ENCODE measurements at regions not wholly inside any gene's neighbourhood (a gene's known extent, or its start where the extent isn't known, plus 50 kb on each side); places are given as distances from the start of the nearest gene placed in this dataset.
"Not testable (repeated sequence)": the region's sequence is repeated elsewhere in the genome, so short reads cannot be mapped to it uniquely, and the experiment has no call there.

DNA sequence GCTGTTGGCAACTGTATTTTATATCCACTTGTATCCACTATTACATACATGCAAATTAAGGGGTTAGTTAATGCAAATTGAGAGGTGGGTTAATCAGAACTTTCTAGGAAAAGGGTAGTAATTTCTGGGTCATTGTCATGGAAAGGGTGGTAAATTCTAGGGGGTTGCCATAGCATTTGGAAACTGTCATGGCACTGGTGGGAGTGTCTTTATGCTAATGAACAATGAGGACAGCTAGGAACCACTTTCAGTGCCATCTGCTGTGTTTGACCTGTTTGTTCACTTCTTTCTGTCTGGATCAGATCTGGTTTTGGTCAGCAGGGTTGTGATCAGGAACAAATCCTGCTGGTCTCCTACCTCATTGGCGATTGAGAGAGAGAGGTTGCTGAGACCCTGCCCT is 283.3 kb upstream of the PRKCQ start:
- DNase-seq: no peak

DNA sequence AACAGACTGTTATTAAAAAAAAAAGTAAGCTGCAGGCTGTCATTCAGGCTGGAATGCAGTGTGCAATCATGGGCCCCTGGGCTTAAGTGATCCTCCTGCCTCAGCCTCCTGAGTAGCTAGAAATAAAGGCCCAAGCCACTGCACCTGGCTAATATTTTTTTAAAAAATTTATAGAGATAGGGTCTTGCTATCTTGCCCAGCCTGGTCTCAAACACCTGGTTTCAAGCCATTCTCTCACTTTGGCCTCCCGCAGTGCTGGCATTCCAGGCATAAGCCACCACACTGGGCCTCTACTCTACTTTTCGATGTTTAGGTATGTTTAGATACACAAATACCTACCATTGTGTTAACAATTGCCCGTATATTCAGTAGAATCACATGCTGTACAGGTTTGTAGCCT is 270.4 kb upstream of the PRKCQ start:
- DNase-seq: no peak

- no peak for DNase-seq
Measured at GRCh38 chr10:6847561-6847960, 267.5 kb upstream of the PRKCQ start.

DNA sequence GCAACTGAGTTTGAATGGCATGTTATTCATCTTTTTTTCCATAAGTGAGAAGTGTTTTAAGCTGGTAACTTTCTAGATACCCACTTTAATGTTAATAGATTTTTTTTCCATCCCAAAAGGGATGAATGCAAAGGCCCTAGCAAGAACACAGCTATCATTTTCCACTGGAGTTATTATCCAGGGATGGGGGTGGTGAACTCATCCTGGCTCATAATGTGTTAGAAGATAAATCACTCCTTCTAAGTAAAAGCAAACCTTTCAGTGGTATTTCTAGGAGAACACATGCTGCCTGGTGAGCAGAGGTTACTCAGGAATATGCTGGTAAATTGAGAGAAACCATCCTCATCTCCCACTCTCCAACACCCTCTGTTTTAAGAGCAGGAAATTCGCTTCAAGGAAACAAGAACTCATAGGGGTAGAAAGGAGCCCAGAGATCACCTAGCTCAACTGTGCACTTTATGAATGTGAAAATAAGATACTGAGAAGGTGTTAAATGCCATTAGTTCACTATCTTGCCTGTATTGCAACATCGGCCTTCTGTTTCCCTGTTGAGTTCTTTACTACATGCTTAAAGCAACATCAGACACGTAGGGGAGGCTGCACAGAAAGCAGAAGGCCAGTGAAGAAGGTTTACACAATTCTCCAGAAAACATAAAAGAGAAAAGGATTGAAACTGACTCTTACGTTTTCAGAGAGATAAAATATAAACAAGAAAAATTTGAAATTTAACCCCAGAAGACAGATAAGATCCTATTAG is 264.0 kb upstream of the PRKCQ start:
- no peak for DNase-seq

GRCh38 chr10:6843481-6843881 is 263.4 kb upstream of the PRKCQ start:
- no peak for DNase-seq

GRCh38 chr10:6842722-6843121 is 262.6 kb upstream of the PRKCQ start:
- no peak for DNase-seq

DNA sequence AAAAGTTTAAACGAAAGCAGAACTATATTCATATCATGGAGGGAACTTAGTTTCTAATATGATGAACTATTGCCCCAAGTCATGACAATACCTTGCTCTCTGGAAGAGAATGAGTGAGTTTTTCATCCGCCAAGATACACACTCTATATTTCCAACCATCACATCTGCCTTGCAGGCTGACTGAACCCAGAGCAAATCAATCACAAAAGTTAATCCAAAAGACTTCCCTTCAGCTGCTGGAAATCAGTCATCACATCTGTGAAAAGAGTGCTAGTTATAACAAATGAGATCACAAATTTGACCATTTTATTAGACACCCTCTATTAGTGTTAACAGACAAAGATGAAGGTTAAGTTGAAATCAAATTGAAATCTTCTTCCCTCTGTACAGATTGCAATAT is 261.7 kb upstream of the PRKCQ start:
- no peak for DNase-seq

DNA sequence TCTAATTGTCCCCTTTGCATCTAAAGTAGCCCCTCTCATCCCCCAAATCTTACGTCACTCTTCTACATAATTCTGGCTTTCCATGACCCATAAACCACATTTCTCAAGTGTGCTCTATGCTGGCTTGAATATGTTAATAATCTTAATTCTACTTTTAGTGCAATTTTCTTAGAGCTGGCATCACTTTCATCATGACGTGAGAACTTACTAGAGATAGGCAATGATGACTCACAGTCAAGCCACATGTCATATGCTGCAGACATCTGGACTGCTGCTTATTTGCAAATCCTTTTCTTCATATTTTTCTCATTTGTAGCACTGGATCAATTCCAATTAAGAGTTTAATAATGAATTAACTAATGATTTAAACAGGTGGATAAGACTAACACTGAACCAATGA is 260.7 kb upstream of the PRKCQ start:
- DNase-seq: no peak

DNA sequence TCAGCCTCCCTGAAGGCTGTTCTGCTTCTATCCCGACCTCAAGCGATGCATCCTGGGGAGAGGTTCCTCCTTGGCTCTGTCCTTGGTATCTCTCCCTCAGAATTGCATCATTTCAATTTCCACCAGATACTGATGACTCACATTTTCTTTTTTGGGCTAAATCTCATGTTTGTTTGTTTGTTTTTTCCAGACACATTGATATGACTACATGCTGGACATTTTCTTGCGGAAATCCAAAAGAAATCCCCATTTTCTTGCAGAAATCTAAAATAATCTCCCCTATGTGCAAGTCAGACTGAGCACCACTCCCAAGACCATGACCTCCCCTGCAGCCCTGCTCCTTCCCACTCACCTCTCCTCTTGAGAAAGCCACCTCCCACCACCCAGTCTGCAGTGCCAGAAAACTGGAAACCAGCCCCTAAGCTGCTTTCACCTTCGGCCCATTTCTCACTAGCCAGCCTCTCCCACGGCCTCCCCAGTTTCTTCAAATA is 260.2 kb upstream of the PRKCQ start:
- no peak for DNase-seq

DNA sequence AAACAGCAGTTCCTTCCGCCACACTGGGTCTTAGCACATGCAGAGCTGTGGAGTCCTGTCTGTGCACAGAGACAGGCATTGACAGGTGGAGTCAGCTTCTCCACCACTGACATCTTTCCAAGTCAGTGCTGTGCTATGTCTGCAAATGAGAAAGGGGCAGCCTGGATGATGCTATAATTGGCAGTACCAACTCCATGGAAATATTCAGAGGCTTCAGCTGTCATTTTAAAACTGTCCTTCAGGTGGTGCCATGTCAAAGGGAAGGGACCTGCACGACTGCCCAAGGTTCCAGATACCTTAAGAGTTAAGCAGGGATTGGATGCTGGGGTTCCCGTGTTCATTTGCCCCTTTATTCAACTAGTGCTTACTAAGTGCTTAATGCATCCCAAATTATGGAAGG is 258.0 kb upstream of the PRKCQ start:
- no peak for DNase-seq

GRCh38 chr10:6833458-6834011 is 253.5 kb upstream of the PRKCQ start:
- no peak for DNase-seq

DNA sequence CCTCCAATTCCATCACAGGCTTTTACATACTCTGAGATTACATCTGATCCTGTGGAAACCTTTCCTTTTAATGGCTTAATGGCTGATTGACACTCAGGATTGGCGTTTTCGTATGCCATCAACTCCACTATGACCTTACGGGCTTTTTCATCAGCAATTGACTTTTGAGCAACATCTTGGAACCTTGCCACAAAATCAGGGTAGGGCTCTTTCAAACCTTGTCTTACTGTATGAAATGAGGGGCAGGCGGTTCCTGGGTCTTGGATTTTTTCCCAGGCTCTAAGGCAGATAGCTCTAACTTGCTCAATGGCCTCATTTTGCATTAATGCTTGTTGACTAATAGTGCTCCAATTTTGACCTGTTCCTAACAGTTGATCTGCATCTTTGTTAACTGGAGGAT is 250.9 kb upstream of the PRKCQ start:
- not testable (repeated sequence) for DNase-seq

DNA sequence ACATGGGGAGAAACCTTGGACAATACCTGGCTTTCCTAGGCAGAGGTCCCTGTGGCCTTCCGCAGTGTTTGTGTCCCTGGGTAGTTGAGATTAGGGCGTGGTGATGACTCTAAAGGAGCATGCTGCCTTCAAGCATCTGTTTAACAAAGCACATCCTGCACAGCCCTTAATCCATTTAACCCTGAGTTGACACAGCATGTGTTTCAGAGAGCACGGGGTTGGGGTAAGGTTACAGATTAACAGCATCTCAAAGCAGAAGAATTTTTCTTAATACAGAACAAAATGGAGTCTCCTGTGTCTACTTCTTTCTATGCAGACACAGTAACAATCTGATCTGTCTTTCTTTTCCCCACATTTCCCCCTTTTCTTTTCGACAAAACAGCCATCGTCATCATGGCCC is 244.7 kb upstream of the PRKCQ start:
- DNase-seq: not testable (repeated sequence)

DNA sequence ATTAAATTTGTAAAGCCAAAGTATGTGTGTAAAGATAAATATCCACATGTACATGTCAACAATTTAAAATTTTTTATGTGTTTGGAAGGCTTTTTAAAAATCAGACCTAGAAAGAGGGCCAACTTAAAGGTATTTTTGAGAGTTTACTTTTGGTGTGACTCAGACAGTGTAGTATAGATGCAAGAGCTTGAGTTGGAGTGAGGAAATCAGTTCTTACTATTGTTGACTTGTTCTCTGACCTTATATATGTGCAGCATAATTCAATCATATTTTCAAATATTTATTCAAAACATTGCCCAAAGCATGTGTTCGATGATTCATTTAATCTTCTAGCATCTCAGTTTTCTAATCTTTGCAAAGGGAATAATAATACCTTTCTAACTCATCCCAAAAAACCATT is 243.7 kb upstream of the PRKCQ start:
- DNase-seq: no peak

- DNase-seq: no peak
Measured at GRCh38 chr10:6819301-6819700, 239.2 kb upstream of the PRKCQ start.

GRCh38 chr10:6817770-6818169 is 237.7 kb upstream of the PRKCQ start:
- DNase-seq: no peak

GRCh38 chr10:6815346-6815745 is 235.3 kb upstream of the PRKCQ start:
- no peak for DNase-seq

DNA sequence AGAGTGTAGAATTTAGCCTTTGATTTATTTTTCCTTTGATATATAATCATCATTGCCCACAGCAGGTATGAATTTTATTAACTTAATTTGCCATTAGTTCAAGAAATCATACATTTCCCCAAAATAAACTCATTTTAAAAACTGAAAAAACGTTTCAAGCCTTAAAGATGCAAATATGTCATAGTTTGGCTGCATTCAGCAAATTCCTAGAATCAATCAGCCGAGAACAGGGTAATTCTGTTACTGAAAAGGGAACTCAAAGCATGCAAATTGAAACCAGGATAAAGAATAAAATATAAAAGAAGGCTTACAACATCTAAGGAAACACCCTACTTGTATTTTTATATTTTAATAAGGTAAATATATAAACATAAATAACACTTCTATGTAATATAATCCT is 233.8 kb upstream of the PRKCQ start:
- no peak for DNase-seq

DNA sequence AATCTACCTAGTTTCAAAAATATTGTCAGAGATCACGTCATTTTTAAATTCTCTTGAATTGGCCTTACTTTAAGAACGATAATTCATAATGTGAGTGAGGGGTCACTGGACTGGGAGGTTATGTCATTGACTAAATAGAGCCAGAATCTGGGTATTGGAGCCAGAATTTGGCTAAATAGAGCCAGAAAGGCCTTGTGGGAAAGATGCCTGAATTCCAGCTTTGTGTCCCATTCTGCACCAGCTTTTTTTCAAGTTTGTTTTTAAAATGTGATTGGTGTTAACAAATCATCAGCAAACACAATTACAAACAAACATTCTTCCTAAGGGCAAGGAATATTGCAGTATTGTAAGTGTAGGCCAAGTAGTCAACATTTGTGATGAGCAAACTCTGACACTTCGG is 233.2 kb upstream of the PRKCQ start:
- no peak for DNase-seq

DNA sequence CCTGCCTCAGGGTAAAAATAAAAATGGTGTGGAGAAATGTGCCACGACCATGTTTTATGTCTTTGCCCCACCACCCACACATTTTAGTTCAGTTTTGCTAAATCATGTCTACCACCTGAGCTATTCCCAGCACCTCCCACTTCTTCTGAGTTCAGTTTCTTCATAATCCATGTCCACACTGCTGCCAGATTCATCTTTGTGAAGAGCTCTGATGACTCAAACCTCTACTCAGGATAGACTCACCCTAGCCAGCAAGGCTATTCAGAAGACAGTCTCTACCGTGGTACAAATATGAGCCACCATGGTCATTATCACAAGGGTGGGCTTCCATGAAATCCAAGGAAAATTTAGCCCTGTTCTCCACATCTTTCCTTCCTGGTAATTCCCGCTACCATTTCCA is 231.1 kb upstream of the PRKCQ start:
- no peak for DNase-seq

- DNase-seq: no peak
Measured at GRCh38 chr10:6803427-6803783, 223.3 kb upstream of the PRKCQ start.

GRCh38 chr10:6802759-6803426 is 222.8 kb upstream of the PRKCQ start:
- no peak for DNase-seq

DNA sequence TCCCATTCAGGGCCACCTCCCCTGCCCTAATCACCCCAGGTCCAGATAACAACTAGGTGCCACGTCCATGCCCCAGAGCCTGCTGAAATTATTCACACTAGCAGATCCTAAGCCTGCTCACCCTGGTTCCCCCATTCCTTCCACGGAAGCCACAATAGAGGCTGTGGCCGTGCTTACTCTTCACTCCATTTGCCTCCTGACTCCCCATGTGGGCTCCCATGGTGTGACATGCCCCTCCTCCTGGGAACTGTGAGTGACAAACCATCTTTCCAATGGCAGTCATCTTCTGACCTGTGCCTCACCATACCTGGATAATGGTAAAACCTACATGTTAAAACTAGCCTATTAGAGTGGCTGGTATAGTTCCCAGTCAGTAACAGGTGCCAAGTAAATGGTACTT is 216.2 kb upstream of the PRKCQ start:
- DNase-seq: no peak

DNA sequence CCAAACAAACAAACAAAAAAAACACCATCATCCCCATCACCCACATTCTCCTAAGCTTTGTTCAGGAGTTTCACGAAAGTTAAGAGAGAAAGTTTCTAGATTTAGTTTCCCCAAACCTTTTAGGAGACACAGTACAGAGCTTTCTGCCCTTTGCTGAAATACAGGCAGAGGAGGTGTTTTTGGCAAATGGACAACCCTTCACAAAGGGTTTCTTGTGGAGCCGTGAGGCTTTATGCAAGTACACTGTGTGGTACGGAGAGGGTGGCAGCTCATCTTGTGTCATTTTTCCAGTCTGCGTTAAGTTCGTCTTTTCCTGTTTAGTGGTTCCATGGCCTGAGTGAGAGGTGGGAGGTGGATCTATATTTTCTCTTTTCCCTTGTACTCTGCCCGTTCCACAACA is 215.5 kb upstream of the PRKCQ start:
- no peak for DNase-seq

DNA sequence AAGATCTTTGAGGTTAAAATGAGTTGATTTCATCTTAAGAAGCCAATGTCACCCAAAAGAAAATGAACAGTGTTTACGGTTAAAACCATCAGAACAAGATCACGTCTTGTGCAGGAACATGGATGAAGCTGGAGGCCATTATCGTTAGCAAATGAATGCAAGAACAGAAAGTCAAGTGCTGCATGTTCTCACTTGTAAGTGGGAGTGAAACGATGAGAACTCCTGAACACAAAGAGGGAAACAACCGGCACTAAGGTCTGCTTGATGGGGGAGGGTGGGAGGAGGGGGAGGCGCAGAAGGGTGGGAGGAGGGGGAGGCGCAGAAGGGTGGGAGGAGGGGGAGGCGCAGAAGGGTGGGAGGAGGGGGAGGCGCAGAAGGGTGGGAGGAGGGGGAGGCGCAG is 214.8 kb upstream of the PRKCQ start:
- DNase-seq: not testable (repeated sequence)

Measured in activated T-cell treated with anti-CD3 and anti-CD28 coated beads, Interleukin-2, amount 50 U/mL, for 1 hour (primary cell).